Activated T-cell treated with anti-CD3 and anti-CD28 coated beads, Interleukin-2, amount 50 U/mL, for 1 hour (primary cell): ENCODE measurements at regions not wholly inside any gene's neighbourhood (a gene's known extent, or its start where the extent isn't known, plus 50 kb on each side); places are given as distances from the start of the nearest gene placed in this dataset.
"Not testable (repeated sequence)": the region's sequence is repeated elsewhere in the genome, so short reads cannot be mapped to it uniquely, and the experiment has no call there.

Source experiments
- DNase-seq: peaks from one replicate; pipeline ENCODE4 v3.0.0-alpha.2; 2020

- DNase-seq, result peak; percentile 71
Observed at GRCh38 chr5:36739751-36740221, 133.4 kb downstream of the SLC1A3 start.

- no peak for DNase-seq
Observed at GRCh38 chr5:36740259-36740898, 134.0 kb downstream of the SLC1A3 start.

- no peak for DNase-seq
Observed at GRCh38 chr5:36741128-36741527, 134.7 kb downstream of the SLC1A3 start.

DNA sequence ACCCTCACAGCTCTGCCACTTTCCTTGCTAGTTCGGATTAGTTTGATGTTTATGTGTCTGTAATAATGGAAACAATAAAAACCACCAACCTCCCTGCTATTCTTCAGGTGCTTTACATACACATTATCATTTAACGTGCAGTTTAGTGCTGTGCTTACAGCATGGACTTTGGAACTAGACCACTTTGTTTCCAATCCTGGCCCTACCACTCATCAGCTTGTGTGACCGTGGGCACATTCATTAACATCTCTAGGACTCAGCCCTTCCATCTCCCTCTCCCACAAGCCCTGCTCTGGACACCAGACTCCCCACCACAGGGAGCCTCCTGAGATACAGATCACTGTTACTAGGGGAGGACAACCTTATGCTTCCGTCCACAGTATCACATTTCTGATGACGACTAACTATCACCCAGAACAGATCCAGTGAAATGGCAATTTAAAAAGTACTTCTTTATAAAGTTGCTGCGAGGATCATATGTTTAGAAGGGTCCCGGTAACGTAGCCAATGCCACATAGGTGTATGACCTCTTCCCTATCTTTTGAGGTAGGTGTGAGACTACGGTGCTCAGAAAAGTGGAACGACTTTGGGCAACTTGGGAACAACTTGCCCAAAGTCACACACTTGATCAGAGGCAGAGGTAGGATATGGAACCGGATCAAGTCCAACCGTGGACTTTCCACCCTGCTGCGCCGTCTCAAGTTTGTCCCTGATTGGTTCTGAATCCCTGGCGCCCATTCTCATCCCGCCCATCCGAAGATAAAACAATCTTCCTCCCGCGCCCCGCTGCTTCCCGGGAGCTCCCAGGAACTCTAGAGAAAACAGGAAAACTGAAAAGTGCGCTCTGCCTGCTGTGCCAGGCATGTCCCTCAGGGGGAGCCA is 132.4 kb upstream of the NIPBL start:
- DNase-seq, result no peak

- DNase-seq, result peak; percentile 42
Observed at GRCh38 chr5:36744773-36745589, 131.6 kb upstream of the NIPBL start.

GRCh38 chr5:36747794-36748193 is 128.8 kb upstream of the NIPBL start:
- DNase-seq, result not testable (repeated sequence)

DNA sequence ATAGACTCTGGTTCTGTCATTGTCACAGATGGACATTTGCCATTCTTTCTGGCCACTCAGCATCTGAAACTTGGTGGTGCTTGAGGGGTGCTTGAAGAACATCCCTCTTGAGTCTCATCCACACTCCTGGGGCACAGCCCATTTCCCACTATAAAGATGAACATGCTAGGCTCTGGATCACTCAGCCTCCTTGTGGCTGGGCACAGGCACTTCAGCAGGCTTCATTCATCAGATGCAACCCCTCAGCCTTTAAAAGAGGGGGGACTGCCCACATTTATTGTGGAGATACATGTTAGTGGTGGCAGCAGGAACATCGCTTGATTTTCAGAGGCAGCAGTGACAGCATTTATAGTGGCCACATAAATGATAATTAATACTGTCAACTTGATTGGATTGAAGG is 124.7 kb upstream of the NIPBL start:
- no peak for DNase-seq

GRCh38 chr5:36755342-36755741 is 121.2 kb upstream of the NIPBL start:
- no peak for DNase-seq

DNA sequence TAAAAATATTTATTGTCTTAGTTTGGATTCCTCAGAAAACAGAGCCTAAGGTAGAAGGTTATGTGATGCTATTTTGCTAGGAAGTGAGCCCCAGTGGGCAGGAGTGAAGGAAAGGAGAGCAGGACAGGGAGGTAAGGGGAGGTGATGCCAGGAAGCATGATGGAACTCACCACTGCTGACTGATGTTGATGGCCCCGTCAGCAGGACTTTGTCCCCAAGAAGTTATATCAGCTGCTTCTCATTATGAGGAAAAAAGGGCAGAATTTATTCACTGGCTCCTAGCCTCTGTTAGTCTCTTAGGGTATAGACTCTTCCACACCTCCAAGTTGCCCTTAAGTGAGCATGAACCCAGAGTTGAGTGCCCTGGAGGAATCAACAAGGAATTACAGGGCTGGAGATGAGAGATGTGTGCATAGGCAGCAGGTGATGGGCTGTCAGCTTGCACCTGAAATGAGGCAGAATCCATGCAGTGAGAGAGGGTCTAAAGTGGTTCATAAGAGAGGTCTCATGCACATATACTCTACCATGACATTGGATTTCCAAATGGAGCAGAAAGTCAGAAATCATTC is 120.6 kb upstream of the NIPBL start:
- no peak for DNase-seq

DNA sequence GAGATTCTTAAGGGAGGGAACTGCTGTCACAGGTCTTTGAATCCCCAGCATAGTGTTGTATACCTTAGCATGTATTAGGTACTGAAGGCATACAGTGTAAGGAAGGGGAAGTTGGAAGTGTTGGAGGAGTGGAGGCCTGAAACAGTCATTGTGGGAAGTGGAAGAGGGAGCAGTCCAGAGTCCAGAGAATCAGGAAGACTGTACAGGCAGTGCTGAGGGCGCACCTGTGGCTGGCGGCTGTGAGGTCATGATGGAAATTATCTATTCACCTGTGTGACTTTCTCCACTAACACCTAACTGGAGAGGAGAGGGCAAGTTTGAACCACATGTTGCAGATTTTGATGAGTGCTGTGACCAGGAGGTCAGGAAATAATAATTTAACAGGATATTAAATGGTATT is 119.7 kb upstream of the NIPBL start:
- DNase-seq, result no peak

GRCh38 chr5:36759117-36759516 is 117.5 kb upstream of the NIPBL start:
- no peak for DNase-seq

DNA sequence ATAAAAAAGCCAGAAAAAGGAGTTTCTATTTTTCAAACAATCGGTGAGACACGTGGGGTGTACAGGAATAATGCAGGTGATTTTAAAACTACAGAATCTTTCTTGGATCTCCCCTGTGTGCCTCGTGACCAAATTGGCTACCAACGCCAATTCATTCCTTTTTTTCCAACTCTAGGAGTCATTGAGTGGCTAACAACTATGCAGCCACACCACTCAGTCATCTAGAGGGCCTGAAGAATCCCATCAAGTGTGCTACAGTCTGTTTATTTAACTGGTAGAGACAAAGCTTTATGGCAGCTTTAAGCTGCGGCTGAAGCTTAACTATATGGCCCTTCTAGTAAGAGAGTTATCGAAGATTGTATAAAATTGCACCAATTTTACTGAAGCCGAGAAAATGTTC is 113.1 kb upstream of the NIPBL start:
- DNase-seq, result no peak

DNA sequence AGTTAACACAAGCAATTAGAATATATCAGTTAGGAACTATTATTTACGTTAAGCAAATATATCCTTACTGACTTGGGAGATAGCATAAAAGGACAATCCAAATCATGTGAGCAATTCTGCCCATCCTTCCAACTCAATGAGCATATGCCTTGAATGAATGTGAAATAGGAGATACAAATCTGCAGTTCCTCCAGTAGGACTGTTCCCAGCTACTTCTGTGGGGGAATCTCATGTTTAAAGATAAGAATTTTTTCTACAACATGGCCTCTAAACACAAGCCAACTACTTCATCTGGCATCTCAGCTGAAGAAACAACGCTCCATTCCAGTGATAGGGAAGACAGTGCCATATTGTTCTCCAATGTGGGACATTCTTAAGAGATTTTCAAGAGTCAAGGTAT is 110.7 kb upstream of the NIPBL start:
- DNase-seq, result no peak

DNA sequence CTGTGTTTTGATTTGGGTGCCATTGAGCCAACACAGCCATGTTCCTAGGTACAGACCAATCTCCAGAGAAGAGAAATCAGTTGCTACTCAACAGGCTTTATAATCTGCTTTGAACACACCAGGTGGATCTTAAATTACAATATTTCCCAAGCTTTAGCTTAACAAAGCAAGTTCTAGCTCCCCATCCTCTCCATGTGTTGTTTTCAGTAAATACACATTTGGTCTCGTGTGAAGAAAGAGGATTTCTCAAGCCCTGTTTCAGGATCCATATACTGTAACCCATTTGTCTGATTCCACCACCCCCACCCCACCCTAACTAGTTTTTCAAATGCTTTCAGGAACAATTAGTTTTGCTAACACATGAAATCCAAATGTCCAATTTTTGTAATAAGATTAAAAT is 109.6 kb upstream of the NIPBL start:
- DNase-seq, result no peak

- DNase-seq, result no peak
Observed at GRCh38 chr5:36768450-36768849, 108.1 kb upstream of the NIPBL start.

DNA sequence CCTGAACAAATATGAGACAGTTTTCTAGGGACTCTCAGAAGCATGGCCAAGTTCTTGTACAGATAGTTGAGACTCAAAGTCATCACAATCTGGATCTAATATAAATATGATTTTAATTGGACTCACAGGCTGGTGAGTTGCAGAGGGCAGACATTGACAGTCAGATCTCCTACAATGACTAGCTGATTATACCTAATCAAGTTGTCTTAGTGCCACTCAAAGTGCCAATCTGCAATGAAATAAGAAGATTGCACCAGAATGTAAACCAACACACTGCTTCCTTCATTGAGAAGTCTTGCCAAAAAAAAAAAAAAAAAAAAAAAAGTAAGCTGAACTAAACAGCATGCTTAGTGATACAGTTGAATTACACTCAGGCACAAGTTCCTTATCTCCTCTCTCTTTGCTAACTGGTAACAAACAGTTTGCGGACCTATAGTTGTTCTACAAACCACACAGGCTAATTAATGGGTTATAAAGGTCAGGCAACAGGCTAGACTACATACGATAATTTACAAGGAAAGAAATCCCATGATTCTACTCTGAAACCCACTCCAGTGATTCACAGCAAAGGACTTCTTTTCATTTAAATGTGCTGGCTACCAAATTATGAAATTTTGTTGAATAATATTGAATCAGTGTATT is 107.3 kb upstream of the NIPBL start:
- DNase-seq, result no peak

DNA sequence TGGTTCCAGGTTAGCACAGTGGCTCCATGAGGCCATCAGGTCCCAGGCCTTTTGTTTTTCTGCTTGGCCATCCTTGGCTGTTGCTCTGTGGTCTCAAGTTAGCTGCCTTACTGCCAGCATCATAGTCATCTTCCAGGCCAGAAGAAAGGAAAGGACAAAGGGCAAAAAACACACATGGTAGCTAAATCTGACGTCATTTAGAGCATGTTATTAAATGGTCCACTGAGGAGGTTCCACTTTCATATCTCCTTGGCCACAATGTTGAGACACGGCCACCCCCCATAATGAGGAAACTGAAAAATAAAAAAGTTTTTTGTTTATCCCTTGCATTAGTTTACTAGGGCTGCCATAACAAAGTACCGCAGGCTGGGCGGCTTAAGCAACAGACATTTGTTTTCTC is 106.4 kb upstream of the NIPBL start:
- no peak for DNase-seq

- DNase-seq, result no peak
Observed at GRCh38 chr5:36772276-36773140, 104.1 kb upstream of the NIPBL start.

- DNase-seq, result no peak
Observed at GRCh38 chr5:36777105-36777757, 99.3 kb upstream of the NIPBL start.

GRCh38 chr5:36778336-36778735 is 98.2 kb upstream of the NIPBL start:
- no peak for DNase-seq

DNA sequence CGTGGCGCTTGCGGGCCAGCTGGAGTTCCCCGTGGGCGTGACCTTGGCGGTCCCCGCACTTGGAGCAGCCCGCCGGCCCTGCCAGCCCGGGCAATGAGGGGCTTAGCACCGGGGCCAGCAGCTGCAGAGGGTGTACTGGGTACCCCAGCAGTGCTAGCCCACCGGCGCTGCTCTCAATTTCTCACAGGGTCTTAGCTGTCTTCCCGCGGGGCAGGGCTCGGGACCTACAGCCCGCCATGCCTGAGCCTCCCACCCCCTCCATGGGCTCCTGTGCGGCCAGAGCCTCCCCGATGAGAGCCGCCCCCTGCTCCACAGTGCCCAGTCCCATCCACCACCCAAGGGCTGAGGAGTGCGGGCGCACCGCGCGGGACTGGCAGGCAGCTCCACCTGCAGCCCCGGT is 94.0 kb upstream of the NIPBL start:
- not testable (repeated sequence) for DNase-seq
